ENCODE measurements at regions not wholly inside any gene's neighbourhood (a gene's known extent, or its start where the extent isn't known, plus 50 kb on each side); places are given as distances from the start of the nearest gene placed in this dataset.
"Not testable (repeated sequence)": the region's sequence is repeated elsewhere in the genome, so short reads cannot be mapped to it uniquely, and the experiment has no call there.

DNA sequence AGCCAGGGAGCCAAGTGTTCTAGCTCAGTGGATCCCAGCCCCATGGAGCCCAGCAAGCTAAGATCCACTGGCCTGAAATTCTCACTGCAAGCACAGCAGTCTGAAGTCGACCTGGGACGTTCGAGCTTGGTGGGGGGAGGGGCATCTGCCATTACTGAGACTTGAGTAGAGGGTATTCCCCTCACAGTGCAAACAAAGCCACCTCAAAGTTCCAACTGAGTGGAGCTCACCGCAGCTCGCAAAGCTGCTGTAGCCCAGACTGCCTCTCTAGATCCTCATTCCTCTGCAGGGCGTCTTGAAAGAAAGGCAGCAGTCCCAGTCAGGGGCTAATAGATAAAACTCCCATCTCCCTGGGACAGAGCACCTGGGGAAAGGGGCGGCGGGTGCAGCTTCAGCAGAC is 226.3 kb downstream of the ZIC3 start:
- Mint-ChIP-seq H3K27me3 (no peaks in the 10 kb centered on the region), H3K4me3 (no peak overlapping the region), H3K27ac (no peak overlapping the region), H3K36me3 (no peaks in the 10 kb centered on the region), H3K9me3 (peaks cover 1% of the 10 kb centered on the region), H3K4me1 (no peaks in the 10 kb centered on the region)
- ATAC-seq (ENCODE audit: low read depth) (no peak), DNase-seq (ENCODE audit: low spot score in 2 of 2) (no peak)

DNA sequence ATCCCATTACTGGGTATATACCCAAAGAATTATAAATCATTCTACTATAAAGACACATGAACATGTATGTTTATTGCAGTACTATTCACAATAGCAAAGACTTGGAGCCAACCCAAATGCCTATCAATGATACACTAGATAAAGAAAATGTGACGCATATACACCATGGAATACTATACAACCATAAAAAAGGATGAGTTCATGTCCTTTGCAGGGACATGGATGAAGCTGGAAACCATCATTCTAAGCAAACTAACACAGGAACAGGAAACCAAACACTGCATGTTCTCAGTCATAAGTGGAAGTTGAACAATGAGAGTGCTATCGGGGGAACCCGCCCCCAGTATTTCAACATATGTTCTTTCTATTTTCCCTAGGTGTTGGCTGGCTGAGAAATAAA is 232.0 kb downstream of the ZIC3 start:
- DNase-seq (ENCODE audit: low spot score in 2 of 2); H3K4me1 Mint-ChIP-seq; H3K36me3 Mint-ChIP-seq; H3K27me3 Mint-ChIP-seq; ATAC-seq (ENCODE audit: low read depth); H3K9me3 Mint-ChIP-seq; H3K27ac Mint-ChIP-seq; H3K4me3 Mint-ChIP-seq: not testable (repeated sequence)

DNA sequence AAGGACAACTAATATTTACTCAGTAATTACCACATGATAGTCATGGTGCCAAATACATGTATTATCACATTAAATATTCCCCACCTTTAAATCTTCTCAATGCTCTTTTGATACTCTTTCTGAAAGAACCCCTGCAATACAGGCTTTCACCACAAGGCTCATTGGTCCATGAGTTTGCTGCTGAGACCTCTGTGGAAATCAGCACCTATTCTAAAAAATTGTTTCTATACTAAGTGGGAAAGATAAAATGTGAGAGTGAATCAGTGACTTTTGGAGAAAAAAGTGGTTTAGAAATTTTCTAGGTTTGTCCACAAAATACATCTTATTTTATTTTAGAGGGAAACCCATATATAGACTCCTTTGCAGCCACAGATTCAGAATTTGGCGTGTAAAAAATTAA is 257.3 kb downstream of the ZIC3 start:
- no peak overlapping the region for H3K4me3 Mint-ChIP-seq
- H3K27ac Mint-ChIP-seq = no peak overlapping the region
- ATAC-seq (ENCODE audit: low read depth) (no peak), DNase-seq (ENCODE audit: low spot score in 2 of 2) (no peak)
- peaks cover 2% of the 10 kb centered on the region for H3K9me3 Mint-ChIP-seq
- H3K36me3 Mint-ChIP-seq = no peaks in the 10 kb centered on the region
- H3K4me1 Mint-ChIP-seq = no peaks in the 10 kb centered on the region
- H3K27me3 Mint-ChIP-seq = no peaks in the 10 kb centered on the region

DNA sequence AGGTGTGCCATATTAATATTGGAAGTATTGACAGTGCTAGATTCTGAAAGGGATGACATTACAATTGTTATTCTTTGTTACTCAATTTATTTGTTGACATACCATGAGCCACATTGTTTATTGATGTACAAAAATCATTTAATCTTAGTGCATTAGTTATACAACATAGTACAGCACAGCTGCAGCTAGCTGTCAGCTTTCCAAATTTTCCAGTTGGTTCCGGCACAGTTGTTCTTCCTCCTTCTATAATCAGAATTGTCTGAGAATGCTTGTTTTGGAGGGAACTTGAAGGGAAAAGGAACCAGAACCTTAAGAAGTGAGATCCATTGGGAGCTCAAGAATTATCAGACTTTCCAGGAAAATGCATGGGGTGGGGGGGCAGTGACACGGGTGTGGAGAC is 281.4 kb downstream of the ZIC3 start:
- no peaks in the 10 kb centered on the region for H3K27me3 Mint-ChIP-seq
- no peaks in the 10 kb centered on the region for H3K9me3 Mint-ChIP-seq
- ATAC-seq (ENCODE audit: low read depth) (no peak), DNase-seq (ENCODE audit: low spot score in 2 of 2) (no peak)
- no peak overlapping the region for H3K27ac Mint-ChIP-seq
- H3K4me1 Mint-ChIP-seq = no peaks in the 10 kb centered on the region
- no peak overlapping the region for H3K4me3 Mint-ChIP-seq
- no peaks in the 10 kb centered on the region for H3K36me3 Mint-ChIP-seq

DNA sequence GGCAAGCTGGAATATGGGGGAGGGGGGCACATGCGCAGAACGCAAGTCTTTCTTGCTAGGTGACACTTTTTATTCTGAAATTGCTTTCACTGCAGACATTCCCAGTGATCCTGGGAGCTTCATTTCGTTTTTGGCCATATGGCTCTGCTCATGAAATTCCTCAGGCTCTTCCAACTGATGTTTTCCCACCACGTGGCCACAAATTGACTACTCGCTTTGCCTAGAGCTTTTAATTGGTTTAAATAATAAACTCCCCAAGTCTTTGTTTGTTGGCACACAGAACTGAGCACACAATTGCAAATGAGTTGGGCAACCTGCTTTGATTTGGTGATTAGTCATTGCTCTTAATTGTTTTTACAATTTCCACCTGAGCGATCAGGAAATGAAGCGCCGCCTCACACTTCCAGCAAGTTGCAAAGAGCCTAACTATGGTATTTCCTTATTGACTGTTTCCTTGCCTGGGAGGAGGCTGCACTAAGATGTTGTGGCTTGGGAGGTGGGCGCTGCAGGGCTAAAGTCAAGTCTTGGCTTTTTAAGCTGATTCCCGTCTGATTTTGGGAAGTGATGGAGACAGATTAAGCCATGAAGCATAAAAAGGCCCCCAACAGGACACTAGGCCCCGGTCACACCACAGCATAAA is 282.5 kb downstream of the ZIC3 start:
- no peaks in the 10 kb centered on the region for H3K9me3 Mint-ChIP-seq
- H3K27me3 Mint-ChIP-seq = no peaks in the 10 kb centered on the region
- no peak overlapping the region for H3K27ac Mint-ChIP-seq
- ATAC-seq (ENCODE audit: low read depth) (no peak), DNase-seq (ENCODE audit: low spot score in 2 of 2) (no peak)
- no peaks in the 10 kb centered on the region for H3K36me3 Mint-ChIP-seq
- no peaks in the 10 kb centered on the region for H3K4me1 Mint-ChIP-seq
- no peak overlapping the region for H3K4me3 Mint-ChIP-seq

DNA sequence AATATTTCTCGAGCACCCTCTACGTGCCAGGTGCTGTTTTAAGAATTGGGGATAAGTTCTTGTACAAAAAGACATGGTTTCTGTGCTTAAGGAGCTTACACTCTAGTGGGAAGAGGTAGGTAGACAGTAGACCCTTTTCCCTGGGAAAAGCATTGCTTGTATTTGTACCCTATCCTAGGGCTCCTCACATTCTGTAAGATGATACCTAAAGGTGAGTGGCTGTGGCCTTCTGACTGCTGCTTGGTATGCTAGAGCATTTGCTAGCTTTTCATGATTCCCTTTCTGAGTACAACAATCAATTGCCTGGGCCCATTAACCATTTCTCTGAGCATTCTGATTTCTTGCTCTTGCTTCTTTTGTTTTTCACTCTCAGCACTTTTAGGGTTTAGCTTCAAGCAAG is 286.6 kb downstream of the ZIC3 start:
- Mint-ChIP-seq H3K27me3 (peaks cover 1% of the 10 kb centered on the region), H3K4me3 (no peak overlapping the region), H3K36me3 (no peaks in the 10 kb centered on the region), H3K27ac (no peak overlapping the region), H3K4me1 (no peaks in the 10 kb centered on the region), H3K9me3 (peaks cover 4% of the 10 kb centered on the region)
- ATAC-seq (ENCODE audit: low read depth) (no peak), DNase-seq (ENCODE audit: low spot score in 2 of 2) (no peak)

DNA sequence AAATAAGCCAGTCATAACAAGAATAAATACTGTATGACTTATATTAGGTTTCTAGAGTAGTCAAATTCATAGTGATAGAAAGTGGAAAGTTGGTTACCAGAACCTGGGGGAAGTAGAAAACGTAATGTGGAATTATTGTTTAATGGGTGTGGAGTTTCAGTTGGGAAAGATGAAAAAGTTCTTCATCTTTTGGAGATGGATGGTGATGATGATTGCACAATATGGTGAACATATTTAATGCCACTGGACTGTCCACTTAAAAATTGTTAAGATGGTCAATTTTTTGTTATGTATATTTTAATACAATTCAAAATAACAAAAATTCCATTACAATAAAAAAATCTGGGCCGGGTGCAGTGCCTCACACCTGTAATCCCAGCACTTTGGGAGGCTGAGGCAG is 289.6 kb downstream of the ZIC3 start:
- ATAC-seq (ENCODE audit: low read depth) = no peak
- H3K9me3 Mint-ChIP-seq = peaks cover 4% of the 10 kb centered on the region
- no peak overlapping the region for H3K27ac Mint-ChIP-seq
- no peaks in the 10 kb centered on the region for H3K4me1 Mint-ChIP-seq
- peaks cover 1% of the 10 kb centered on the region for H3K27me3 Mint-ChIP-seq
- DNase-seq (ENCODE audit: low spot score in 2 of 2) = no peak
- no peak overlapping the region for H3K4me3 Mint-ChIP-seq
- no peaks in the 10 kb centered on the region for H3K36me3 Mint-ChIP-seq

DNA sequence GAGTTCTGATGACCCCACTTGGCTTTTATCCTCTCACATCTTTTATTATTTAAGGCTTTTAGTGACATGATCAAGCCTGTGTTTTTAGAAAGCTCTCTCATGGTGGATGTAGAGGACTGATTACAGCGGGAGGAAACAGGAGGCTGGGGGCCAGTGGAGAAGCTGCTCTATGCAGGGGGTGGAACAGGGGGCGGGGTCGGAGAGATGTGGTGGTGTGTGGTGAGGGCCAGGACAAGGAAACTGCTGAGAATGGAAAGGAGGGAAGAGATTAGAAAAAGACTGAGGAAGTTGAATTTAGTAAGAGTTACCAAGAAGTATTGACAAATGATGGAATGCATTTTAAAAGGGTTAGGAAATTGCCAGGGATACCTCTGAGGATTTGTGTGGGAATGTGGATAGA is 292.2 kb downstream of the ZIC3 start:
- Mint-ChIP-seq H3K4me3 (no peak overlapping the region), H3K36me3 (no peaks in the 10 kb centered on the region), H3K4me1 (no peaks in the 10 kb centered on the region), H3K27ac (no peak overlapping the region), H3K27me3 (peaks cover 1% of the 10 kb centered on the region), H3K9me3 (peaks cover 4% of the 10 kb centered on the region)
- ATAC-seq (ENCODE audit: low read depth) (no peak), DNase-seq (ENCODE audit: low spot score in 2 of 2) (no peak)

DNA sequence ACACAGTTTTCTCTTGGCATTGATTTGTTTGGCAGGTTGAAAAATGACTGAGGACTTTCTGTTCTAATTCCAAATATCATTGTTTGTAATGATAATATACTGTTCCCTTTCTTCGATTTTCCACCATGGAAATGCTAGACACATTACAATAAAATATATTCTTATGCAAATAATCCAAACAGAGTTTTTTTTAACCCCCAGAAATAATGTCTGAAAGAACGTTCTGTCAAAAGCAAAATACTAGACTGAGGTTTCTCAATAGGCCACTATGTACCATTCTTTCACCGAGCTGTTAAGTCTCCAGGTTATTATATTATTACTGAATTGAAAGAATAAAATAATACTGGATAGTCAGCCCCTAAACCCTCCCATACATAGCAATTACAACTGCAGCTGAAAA is 312.5 kb downstream of the ZIC3 start:
- Mint-ChIP-seq H3K27me3 (no peaks in the 10 kb centered on the region), H3K27ac (no peak overlapping the region), H3K4me1 (no peaks in the 10 kb centered on the region), H3K36me3 (no peaks in the 10 kb centered on the region), H3K4me3 (no peak overlapping the region), H3K9me3 (peaks cover 1% of the 10 kb centered on the region)
- ATAC-seq (ENCODE audit: low read depth) (no peak), DNase-seq (ENCODE audit: low spot score in 2 of 2) (no peak)

DNA sequence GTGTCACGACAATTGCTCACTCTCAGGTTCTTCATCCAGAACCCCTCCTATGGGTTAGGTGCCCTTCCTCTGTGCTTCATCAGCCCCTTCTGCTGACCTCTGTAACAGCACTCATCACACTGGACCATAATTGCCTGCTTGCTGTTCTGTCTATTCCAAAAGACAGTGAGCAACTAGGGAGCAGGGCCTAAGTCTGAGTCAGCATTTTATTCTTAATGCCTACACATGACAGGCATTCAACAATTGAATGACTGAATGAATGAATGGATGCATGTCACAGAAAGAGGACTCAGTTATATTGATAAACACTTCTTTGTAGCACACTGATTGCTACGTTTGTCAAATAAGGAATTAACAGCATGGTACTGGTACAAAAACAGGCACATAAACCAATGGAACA is 317.0 kb downstream of the ZIC3 start:
- ATAC-seq (ENCODE audit: low read depth) (no peak), DNase-seq (ENCODE audit: low spot score in 2 of 2) (no peak)
- peaks cover 1% of the 10 kb centered on the region for H3K9me3 Mint-ChIP-seq
- no peaks in the 10 kb centered on the region for H3K36me3 Mint-ChIP-seq
- H3K27ac Mint-ChIP-seq = no peak overlapping the region
- H3K27me3 Mint-ChIP-seq = no peaks in the 10 kb centered on the region
- H3K4me1 Mint-ChIP-seq = no peaks in the 10 kb centered on the region
- no peak overlapping the region for H3K4me3 Mint-ChIP-seq

DNA sequence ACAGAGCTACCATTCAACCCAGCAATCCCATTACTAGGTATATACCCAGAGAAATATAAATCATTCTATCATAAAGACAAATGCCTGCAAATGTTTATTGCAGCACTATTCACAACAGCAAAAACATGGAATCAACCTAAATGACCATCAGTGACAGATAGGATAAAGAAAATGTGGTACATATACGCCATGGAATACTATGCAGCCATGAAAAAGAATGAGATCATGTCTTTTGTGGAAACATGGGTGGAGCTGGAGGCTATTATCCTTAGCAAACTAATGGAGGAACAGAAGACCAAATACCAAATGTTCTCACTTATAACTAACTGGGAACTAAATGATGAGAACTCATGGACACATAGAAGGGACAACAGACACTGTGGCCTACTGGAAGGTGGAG is 318.9 kb downstream of the ZIC3 start:
- H3K27me3 Mint-ChIP-seq; H3K9me3 Mint-ChIP-seq; H3K36me3 Mint-ChIP-seq; H3K4me1 Mint-ChIP-seq; ATAC-seq (ENCODE audit: low read depth); DNase-seq (ENCODE audit: low spot score in 2 of 2); H3K27ac Mint-ChIP-seq; H3K4me3 Mint-ChIP-seq: not testable (repeated sequence)

DNA sequence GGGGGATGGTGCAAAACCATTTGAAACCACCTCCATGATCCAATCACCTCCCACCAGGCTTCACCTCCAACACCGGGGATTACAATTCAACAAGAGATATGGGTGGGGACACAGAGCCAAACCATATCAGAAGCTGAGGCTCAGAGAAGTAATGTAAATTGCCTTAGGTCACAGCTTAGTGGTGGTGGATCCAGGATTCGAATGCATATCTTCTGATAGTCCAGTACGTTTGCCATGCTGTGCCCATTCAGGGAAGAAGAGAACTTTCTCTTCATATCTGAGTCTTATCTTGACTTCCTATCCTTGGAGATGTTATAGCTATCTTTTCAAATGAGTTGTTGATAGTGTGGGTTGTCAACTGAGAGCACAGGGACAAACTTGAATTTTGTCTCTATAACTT is 325.5 kb downstream of the ZIC3 start:
- Mint-ChIP-seq H3K9me3 (peaks cover 1% of the 10 kb centered on the region), H3K27ac (no peak overlapping the region)
- no peak for DNase-seq (ENCODE audit: low spot score in 2 of 2)

DNA sequence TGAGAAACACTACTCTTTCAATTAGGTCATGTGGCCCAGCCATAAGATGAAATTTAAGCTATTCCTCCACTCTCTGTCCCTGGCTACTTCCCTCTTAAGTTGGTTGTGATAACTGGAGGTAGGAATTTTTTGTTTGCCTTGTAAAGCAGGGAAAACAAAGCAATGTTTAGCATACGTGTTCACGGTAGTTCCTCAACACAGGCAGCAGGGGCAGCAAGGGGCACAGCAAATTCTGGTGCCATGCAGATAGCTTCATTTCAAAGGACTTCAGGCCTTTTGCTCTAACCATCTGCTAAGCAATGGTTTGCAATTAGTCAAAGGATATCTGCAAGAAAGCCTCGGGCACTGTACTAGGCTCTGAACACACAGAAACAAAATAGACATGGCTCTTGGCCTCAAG is 330.2 kb downstream of the ZIC3 start:
- no peak overlapping the region for H3K27ac Mint-ChIP-seq
- no peak overlapping the region for H3K4me3 Mint-ChIP-seq

More for the DNA sequence above, 325.5 kb downstream of the ZIC3 start:
- no peak overlapping the region for H3K4me3 Mint-ChIP-seq
- ATAC-seq (ENCODE audit: low read depth) = no peak
- no peaks in the 10 kb centered on the region for H3K4me1 Mint-ChIP-seq
- H3K36me3 Mint-ChIP-seq = no peaks in the 10 kb centered on the region
- no peaks in the 10 kb centered on the region for H3K27me3 Mint-ChIP-seq

DNA sequence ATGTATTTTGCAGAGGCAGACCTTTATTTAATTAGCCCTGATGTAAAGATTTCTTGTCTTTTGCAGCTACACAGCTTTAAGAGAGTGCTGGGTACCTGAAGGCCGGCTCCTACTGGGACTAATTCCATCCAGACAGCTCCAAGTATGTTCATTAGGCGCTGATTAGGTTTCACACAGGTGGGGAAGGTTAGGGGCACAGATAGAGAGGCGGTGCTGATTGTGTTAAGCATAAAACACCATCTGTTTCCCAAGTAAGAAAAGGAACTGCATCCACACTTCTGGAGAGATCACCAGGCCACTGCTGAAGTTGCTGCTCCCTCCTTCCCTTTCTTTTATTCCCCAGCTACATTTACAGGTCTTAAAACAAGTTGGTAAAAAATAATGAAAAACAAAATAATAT is 349.5 kb downstream of the ZIC3 start:
- Mint-ChIP-seq H3K36me3 (no peaks in the 10 kb centered on the region), H3K4me1 (no peaks in the 10 kb centered on the region), H3K27me3 (no peaks in the 10 kb centered on the region), H3K4me3 (no peak overlapping the region), H3K9me3 (no peaks in the 10 kb centered on the region), H3K27ac (no peak overlapping the region)
- no peak for ATAC-seq (ENCODE audit: low read depth)
- no peak for DNase-seq (ENCODE audit: low spot score in 2 of 2)

More for the DNA sequence above, 330.2 kb downstream of the ZIC3 start:
- Mint-ChIP-seq H3K4me1 (no peaks in the 10 kb centered on the region), H3K27me3 (no peaks in the 10 kb centered on the region), H3K36me3 (no peaks in the 10 kb centered on the region), H3K9me3 (peaks cover 1% of the 10 kb centered on the region)
- ATAC-seq (ENCODE audit: low read depth) = no peak
- DNase-seq (ENCODE audit: low spot score in 2 of 2) = no peak

DNA sequence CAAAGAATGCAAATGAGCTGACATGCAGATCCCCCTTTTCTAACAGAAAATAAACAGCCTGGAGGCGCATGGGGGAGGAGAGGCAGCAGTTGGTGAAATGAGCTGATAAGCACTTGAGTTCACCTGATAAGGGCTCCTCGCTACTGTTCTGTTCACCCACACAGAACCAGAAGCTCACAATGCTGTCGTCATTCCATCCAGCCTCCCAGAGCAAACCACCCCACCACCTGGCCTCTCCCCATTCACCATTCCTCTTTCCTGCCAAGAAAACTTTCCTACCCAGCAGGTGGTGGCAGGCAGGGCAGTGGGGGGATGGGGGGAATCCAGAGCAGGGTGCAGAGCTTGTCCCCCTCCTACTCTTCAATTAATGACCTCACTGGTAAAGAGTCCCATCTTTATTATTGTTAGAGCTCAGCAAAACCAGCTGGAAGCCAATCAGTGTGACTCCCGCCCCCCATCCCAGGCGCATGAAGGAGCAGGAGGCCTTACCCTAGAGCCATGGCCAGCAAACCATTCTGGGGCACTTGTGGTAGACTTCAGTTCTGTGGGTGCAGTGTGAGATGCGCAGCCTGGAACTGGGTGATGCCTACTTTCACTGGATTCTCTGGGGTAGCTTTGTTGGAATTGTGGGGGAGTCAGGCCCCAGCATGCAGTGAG is 350.3 kb downstream of the ZIC3 start:
- DNase-seq (ENCODE audit: low spot score in 2 of 2) (no peak), ATAC-seq (ENCODE audit: low read depth) (no peak)
- Mint-ChIP-seq H3K27me3 (no peaks in the 10 kb centered on the region), H3K36me3 (no peaks in the 10 kb centered on the region), H3K27ac (no peak overlapping the region), H3K4me3 (no peak overlapping the region), H3K9me3 (no peaks in the 10 kb centered on the region), H3K4me1 (no peaks in the 10 kb centered on the region)
